ENCODE measurements at regions not wholly inside any gene's neighbourhood (a gene's known extent, or its start where the extent isn't known, plus 50 kb on each side); places are given as distances from the start of the nearest gene placed in this dataset.
"Not testable (repeated sequence)": the region's sequence is repeated elsewhere in the genome, so short reads cannot be mapped to it uniquely, and the experiment has no call there.

DNA sequence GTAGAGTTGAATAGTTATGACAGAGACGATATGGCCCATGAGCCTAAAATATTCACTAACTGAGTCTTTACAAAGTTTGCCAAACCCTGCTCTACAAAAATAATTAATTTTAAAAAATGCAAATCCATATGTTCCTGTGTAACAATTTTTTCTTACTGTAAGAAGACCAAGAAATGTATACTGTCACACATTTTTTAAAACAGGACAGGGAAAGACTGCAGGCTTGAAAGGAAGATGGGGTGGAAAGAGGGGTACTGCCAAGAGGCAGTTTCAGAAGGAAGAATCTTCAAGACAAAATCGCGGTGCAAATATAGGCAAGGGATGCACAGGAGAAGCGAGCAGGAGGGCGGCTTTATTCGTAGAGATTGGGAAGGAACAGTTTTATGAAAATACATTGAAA is 115.7 kb upstream of the KLHL1 start:
- DNase-seq (ENCODE audit: low spot score), result no peak
- TF ChIP-seq, protein P1, sequence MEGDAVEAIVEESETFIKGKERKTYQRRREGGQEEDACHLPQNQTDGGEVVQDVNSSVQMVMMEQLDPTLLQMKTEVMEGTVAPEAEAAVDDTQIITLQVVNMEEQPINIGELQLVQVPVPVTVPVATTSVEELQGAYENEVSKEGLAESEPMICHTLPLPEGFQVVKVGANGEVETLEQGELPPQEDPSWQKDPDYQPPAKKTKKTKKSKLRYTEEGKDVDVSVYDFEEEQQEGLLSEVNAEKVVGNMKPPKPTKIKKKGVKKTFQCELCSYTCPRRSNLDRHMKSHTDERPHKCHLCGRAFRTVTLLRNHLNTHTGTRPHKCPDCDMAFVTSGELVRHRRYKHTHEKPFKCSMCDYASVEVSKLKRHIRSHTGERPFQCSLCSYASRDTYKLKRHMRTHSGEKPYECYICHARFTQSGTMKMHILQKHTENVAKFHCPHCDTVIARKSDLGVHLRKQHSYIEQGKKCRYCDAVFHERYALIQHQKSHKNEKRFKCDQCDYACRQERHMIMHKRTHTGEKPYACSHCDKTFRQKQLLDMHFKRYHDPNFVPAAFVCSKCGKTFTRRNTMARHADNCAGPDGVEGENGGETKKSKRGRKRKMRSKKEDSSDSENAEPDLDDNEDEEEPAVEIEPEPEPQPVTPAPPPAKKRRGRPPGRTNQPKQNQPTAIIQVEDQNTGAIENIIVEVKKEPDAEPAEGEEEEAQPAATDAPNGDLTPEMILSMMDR (IDR thresholded peaks at IDR 0.05; ENCODE audit: extremely low read depth, missing control alignments), result no peak

DNA sequence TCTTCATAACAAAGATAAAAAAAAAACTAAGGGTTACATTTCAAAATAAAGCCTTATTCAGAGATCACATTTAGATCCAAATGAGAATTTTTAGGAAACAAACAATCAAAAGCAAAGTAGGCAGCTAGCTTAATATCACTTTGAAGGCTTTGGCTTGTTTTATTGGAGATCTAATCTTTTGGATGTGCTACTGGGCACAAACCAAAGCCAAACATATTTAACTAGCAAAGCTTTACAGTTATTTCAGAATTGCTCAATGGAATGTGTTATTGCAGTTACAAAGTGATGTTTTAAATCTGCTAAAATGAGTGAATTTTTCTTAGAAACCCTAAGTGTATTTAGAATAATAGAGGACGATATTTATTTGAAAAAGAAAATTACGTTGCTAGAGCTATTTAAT is 114.7 kb upstream of the KLHL1 start:
- no peak for DNase-seq (ENCODE audit: low spot score)
- TF ChIP-seq, protein P1 (IDR thresholded peaks at IDR 0.05; ENCODE audit: extremely low read depth, missing control alignments), result no peak

DNA sequence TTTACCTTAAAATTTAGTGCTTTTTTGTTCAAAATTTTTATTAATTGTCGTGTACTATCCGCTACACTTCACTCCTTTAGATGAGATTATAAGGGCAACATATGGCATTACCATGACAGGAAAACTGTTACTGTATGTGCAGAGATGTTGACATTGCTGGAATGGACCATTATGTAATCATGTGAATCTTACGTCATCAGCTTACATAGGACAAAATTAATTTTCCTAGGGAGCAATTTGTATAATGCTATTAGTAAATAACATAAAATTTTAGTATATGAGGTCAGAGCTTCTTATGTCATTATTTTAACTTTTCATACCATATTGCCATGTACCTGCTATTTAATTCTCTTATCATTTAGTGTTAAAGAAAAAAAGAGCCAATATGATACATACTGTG is 110.4 kb upstream of the KLHL1 start:
- DNase-seq (ENCODE audit: low spot score), result no peak
- TF ChIP-seq, protein P1 (IDR thresholded peaks at IDR 0.05; ENCODE audit: extremely low read depth, missing control alignments), result no peak

DNA sequence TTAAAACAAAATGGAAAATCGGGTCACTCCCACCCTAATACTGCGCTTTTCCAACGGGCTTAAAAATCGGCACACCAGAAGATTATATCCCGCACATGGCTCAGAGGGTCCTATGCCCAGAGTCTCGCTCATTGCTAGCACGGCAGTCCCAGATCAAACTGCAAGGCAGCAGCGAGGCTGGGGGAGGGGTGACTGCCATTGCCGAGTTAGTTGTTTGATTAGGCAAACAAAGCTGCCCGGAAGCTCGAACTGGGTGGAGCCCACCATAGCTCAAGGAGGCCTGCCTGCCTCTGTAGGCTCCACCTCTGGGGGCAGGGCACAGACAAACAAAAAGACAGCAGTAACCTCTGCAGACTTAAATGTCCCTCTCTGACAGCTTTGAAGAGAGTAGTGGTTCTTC is 100.7 kb upstream of the KLHL1 start:
- not testable (repeated sequence) for DNase-seq (ENCODE audit: low spot score)

DNA sequence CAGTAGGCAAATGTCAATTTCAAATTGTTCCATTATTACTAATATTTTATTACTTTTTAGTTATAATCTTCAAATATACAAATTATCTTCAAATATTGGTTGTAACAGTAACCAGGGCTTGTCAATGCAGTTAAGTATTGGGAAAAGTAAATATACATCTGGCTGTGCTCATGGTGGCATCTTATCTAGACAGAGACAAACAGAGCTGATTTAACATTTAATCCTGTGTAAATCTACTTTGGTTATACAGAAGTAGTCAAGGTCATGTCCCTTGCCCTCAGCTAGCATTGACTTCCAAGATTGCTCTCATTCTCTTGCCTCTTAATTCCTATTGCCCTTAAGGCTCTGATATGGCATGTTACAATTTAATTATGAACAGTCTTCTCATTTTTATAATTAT is 98.4 kb upstream of the KLHL1 start:
- TF ChIP-seq, protein P1 (IDR thresholded peaks at IDR 0.05; ENCODE audit: extremely low read depth, missing control alignments), result no peak

DNA sequence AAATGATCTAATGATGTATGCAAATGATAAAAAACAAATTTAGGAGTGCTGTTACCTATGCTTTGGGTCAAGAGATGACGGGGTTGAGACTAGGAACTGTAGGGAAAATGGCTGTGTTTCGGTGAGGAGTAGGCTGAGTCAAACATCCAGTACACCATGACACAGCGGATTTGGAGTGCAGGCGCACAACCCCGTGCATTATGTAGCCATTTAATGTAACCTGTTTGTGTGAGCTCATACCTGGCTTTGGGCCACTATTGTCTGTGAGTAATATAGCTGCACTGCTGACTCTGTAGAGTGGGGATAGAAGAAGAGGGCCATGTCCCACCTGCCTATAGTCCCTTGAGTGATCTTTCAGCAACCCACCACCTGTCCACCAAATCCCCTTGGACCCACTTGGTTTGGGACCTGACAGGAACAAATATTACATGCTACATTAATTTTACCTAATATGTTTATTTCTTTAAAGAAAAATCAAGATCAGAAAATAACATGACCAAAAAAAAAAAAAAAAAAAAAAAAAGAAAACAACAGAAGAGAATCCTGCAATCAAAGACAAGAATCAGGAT is 95.5 kb upstream of the KLHL1 start:
- TF ChIP-seq, protein P1 (IDR thresholded peaks at IDR 0.05; ENCODE audit: extremely low read depth, missing control alignments), result no peak
- DNase-seq (ENCODE audit: low spot score), result no peak

More for the DNA sequence above, 98.4 kb upstream of the KLHL1 start:
- DNase-seq (ENCODE audit: low spot score), result no peak

DNA sequence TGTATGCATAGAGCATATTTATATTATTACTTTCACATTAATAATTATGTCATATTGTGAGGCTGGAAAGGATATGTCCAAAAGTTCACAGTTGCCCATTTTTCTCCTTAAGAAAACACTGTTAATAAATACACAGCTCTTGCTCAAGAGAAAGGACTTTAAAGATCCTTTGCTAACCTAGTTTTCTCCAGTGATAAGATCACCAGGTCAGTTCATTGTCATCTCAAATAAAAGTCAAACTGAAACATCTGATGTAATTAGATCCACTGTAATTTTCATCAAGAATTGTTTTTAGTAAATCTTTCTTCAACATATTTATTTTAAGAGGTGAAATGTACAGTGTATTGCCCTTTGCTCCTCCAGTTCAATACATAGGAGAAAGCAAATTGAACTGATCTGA is 82.8 kb upstream of the KLHL1 start:
- TF ChIP-seq, protein P1 (IDR thresholded peaks at IDR 0.05; ENCODE audit: extremely low read depth, missing control alignments), result no peak
- no peak for DNase-seq (ENCODE audit: low spot score)

DNA sequence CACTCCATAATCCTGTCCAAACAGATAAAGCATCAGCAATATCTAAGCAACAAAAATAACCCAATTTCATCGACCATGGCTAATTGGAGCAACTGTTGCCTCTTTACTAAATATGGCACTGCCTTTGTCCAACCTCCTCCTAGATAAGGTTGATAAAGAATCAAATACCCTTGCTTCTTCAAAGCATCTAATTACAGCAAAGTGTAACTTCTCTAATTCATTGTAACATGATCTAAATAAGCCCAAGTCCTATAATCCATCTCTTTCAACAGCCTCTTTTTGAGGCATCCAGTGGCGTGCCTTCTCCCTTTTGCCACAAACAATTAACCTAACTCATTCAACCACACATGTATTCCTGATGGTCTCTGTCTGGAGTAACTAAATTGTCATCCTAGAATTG is 81.7 kb upstream of the KLHL1 start:
- no peak for DNase-seq (ENCODE audit: low spot score)
- TF ChIP-seq, protein P1 (IDR thresholded peaks at IDR 0.05; ENCODE audit: extremely low read depth, missing control alignments), result no peak
